ENCODE measurements at regions not wholly inside any gene's neighbourhood (a gene's known extent, or its start where the extent isn't known, plus 50 kb on each side); places are given as distances from the start of the nearest gene placed in this dataset.

- no peak for DNase-seq (ENCODE audit: low read depth, low spot score)
Measured at GRCh38 chr17:74152591-74153455, 50.7 kb upstream of the RPL38 start.

GRCh38 chr17:74153456-74153810 is 50.0 kb upstream of the RPL38 start:
- DNase-seq (ENCODE audit: low read depth, low spot score), result no peak
